Hepatocyte (in vitro differentiated cells): ENCODE measurements at regions not wholly inside any gene's neighbourhood (a gene's known extent, or its start where the extent isn't known, plus 50 kb on each side); places are given as distances from the start of the nearest gene placed in this dataset.

Experiments
- EZH2 ChIP-seq: fragments of 200-600 bp; sonication (generic); IDR thresholded peaks from 2 replicates; pipeline ENCODE4 v1.6.1; 2016; ENCODE audit warnings: antibody characterized with exemption, mild to moderate bottlenecking, borderline replicate concordance
- EZH2phosphoT487 ChIP-seq: fragments of 200-600 bp; sonication (generic); IDR thresholded peaks from one replicate; pipeline ENCODE4 v1.6.1; 2018; ENCODE audit warnings: antibody characterized with exemption, mild to moderate bottlenecking, low read depth, moderate library complexity; ENCODE audit not compliant: unreplicated experiment, severe bottlenecking
- TF ChIP-seq, protein P1 (sequence below): fragments of 200-600 bp; sonication (generic); IDR thresholded peaks from 2 replicates; pipeline ENCODE4 v1.5.1; 2016; ENCODE audit warnings: antibody characterized with exemption, mild to moderate bottlenecking; ENCODE audit not compliant: poor library complexity

DNA sequence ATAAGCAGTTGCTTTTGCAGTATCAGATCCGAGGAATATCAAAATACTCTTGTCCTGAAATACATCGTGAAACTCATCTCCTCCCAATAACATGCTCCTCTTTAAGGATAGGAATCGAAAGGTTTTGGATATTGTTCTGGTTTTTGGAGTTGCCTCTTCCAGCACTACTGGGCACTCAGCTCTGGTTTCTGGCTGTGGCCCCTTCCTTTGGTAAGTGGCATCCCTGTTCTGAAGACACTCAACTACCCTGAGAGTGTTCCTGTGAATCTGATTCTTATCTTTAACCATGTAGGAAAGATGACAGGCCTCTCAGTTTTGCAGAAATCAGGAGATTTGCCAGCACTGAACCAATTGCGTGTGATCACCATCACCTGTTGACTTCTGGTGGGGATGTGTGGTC is 327.5 kb upstream of the TBL1XR1 start:
- TF ChIP-seq, protein P1, sequence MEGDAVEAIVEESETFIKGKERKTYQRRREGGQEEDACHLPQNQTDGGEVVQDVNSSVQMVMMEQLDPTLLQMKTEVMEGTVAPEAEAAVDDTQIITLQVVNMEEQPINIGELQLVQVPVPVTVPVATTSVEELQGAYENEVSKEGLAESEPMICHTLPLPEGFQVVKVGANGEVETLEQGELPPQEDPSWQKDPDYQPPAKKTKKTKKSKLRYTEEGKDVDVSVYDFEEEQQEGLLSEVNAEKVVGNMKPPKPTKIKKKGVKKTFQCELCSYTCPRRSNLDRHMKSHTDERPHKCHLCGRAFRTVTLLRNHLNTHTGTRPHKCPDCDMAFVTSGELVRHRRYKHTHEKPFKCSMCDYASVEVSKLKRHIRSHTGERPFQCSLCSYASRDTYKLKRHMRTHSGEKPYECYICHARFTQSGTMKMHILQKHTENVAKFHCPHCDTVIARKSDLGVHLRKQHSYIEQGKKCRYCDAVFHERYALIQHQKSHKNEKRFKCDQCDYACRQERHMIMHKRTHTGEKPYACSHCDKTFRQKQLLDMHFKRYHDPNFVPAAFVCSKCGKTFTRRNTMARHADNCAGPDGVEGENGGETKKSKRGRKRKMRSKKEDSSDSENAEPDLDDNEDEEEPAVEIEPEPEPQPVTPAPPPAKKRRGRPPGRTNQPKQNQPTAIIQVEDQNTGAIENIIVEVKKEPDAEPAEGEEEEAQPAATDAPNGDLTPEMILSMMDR = no peak
- TF ChIP-seq EZH2phosphoT487 (no peak), EZH2 (no peak)
